ENCODE measurements at regions not wholly inside any gene's neighbourhood (a gene's known extent, or its start where the extent isn't known, plus 50 kb on each side); places are given as distances from the start of the nearest gene placed in this dataset.

GRCh38 chr5:162785673-162786072, 651.7 kb upstream of the CCNG1 start:
- TF ChIP-seq CTCF (IDR thresholded peaks at IDR 0.05) (no peak), EZH2 (IDR thresholded peaks at IDR 0.05; ENCODE audit: borderline replicate concordance, insufficient read depth, low read depth, low read length, poor library complexity, severe bottlenecking) (no peak)

Measured in B cell (primary cell).